ENCODE measurements at regions not wholly inside any gene's neighbourhood (a gene's known extent, or its start where the extent isn't known, plus 50 kb on each side); places are given as distances from the start of the nearest gene placed in this dataset.

DNA sequence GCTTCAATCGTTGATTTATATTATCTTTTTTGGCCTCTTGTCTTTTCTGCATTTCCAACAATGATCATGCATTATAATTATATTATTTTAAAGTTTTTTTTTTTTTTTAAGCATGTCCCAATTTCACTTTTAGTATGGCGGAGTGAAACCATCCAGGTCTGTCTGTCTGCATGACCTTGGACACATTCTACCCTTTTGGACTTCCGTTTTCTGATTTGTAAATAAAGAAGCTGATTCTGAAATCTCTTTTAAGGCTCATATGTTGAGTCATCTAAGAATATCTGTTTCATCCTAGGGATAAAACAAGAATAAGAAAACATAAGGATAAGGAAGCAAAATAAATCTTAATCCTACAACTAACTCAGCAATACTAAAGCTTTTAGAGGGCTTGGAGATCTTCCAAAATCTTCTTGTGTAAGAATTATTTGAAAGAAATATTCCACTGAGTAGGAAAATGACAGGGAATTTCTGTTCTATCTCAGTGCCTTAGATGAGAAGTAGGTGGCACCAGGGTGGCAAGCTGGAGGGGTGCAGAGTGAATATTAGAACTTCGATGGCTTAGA lies 195.7 kb upstream of the TOX3 start:
- 77 to 90% methylated on average over 4 of the region's 4 CpGs for WGBS, 2 donors

DNA sequence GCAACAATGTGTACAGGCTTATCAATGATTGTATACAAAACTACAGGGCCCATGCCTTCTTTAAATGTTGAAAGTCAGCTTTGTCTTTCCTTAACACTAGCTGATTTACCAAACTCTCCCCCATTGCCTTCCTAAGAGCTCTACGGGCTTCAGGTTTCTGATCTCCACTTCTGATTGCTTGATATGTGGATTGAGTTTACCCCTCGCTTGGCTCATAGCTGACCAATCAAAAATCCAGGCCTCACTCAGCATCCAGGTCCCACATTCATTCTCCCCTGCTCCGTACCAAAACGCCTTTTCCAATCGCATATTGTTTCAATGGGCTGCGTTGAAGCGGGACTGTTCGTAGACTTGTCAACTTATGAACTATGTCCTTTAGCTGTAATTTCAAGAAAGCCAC lies 195.1 kb upstream of the TOX3 start:
- Histone ChIP-seq H3K27me3 (ENCODE audit: control insufficient read depth in 3 of 3, insufficient read depth in 3 of 3, low read length in 2 of 3) (peaks cover 0 to 2% (median 0%) of the 10 kb centered on the region in 3 donors), H3K9ac (ENCODE audit: insufficient read depth in 1 of 2, low read length in 2 of 2) (no peak overlapping the region), H3K27ac (ENCODE audit: low read depth in 1 of 2, low read length in 1 of 2) (no peak overlapping the region), H3K4me3 (no peak overlapping the region), H3K36me3 (ENCODE audit: control insufficient read depth in 4 of 4, insufficient read depth in 4 of 4, low read length in 4 of 4) (no peaks in the 10 kb centered on the region), H3K9me3 (ENCODE audit: control insufficient read depth in 4 of 4, insufficient read depth in 3 of 4, low read length in 3 of 4) (no peaks in the 10 kb centered on the region), H3K4me1 (ENCODE audit: control insufficient read depth in 5 of 5, insufficient read depth in 5 of 5, low read length in 5 of 5) (peaks cover 0 to 3% (median 0%) of the 10 kb centered on the region in 5 donors)
- ATAC-seq (ENCODE audit: insufficient read depth, low FRiP score) (no peak), DNase-seq (no peak)
- WGBS, 2 donors, result 91 to 92% methylated on average over 8 of the region's 8 CpGs
- TF ChIP-seq, protein P1, sequence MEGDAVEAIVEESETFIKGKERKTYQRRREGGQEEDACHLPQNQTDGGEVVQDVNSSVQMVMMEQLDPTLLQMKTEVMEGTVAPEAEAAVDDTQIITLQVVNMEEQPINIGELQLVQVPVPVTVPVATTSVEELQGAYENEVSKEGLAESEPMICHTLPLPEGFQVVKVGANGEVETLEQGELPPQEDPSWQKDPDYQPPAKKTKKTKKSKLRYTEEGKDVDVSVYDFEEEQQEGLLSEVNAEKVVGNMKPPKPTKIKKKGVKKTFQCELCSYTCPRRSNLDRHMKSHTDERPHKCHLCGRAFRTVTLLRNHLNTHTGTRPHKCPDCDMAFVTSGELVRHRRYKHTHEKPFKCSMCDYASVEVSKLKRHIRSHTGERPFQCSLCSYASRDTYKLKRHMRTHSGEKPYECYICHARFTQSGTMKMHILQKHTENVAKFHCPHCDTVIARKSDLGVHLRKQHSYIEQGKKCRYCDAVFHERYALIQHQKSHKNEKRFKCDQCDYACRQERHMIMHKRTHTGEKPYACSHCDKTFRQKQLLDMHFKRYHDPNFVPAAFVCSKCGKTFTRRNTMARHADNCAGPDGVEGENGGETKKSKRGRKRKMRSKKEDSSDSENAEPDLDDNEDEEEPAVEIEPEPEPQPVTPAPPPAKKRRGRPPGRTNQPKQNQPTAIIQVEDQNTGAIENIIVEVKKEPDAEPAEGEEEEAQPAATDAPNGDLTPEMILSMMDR (IDR thresholded peaks at IDR 0.05; ENCODE audit: control extremely low read depth, extremely low read depth), result no peak

More for the DNA sequence above, 195.7 kb upstream of the TOX3 start:
- peak in 1 of 3 donors; percentile 63 for DNase-seq
- no peak for ATAC-seq (ENCODE audit: insufficient read depth, low FRiP score)
- Histone ChIP-seq H3K9ac (ENCODE audit: insufficient read depth in 1 of 2, low read length in 2 of 2) (no peak overlapping the region), H3K27me3 (ENCODE audit: control insufficient read depth in 3 of 3, insufficient read depth in 3 of 3, low read length in 2 of 3) (peaks cover 0 to 2% (median 0%) of the 10 kb centered on the region in 3 donors), H3K9me3 (ENCODE audit: control insufficient read depth in 4 of 4, insufficient read depth in 3 of 4, low read length in 3 of 4) (no peaks in the 10 kb centered on the region), H3K4me3 (no peak overlapping the region), H3K4me1 (ENCODE audit: control insufficient read depth in 5 of 5, insufficient read depth in 5 of 5, low read length in 5 of 5) (peaks cover 0 to 3% (median 0%) of the 10 kb centered on the region in 5 donors), H3K27ac (ENCODE audit: low read depth in 1 of 2, low read length in 1 of 2) (no peak overlapping the region), H3K36me3 (ENCODE audit: control insufficient read depth in 4 of 4, insufficient read depth in 4 of 4, low read length in 4 of 4) (no peaks in the 10 kb centered on the region)
- TF ChIP-seq, protein P1 (IDR thresholded peaks at IDR 0.05; ENCODE audit: control extremely low read depth, extremely low read depth), result no peak

DNA sequence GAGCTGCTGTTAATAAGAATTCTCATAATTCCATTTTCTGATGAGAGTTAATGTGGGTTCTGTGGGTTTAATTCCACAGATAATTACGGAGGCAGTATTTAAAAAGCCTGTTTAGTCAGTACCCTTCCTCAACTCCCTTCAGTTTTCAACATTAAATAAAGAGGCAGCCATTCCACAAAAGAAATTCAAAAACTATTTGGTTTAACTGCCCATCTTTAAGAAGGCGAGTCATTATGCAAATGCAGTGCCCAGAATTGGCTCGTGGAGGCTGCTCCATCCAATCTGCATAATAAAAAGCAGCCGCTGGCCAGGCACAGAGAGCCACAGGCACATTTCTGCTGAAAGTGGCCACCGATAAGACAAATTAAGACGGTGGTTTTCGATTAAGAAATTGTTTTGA lies 194.4 kb upstream of the TOX3 start:
- 33 to 49% methylated on average over 7 of the region's 7 CpGs for WGBS, 2 donors
- TF ChIP-seq, protein P1 (IDR thresholded peaks at IDR 0.05; ENCODE audit: control extremely low read depth, extremely low read depth), result no peak

DNA sequence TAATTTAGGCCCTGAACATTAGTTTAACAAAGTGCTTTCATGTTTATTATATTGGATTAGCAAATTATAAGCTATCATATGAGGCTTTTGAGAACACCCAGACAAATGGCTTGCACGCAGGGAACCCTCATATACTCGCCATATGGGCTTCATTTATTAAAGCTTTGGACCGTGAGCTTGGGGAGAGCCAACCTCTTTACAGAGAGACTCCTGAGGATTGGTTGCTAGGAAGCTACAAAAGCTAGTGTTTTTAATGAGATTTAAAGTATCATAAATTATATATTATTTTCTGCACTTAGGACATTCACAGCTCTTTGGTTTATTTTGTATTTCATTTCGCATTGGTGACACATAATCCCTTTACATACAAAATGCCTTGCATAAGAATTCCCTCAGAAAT lies 193.8 kb upstream of the TOX3 start:
- ATAC-seq (ENCODE audit: insufficient read depth, low FRiP score) (no peak), DNase-seq (no peak)
- TF ChIP-seq, protein P1 (IDR thresholded peaks at IDR 0.05; ENCODE audit: control extremely low read depth, extremely low read depth), result no peak
- Histone ChIP-seq H3K4me3 (no peak overlapping the region), H3K9me3 (ENCODE audit: control insufficient read depth in 4 of 4, insufficient read depth in 3 of 4, low read length in 3 of 4) (no peaks in the 10 kb centered on the region), H3K4me1 (ENCODE audit: control insufficient read depth in 5 of 5, insufficient read depth in 5 of 5, low read length in 5 of 5) (peaks cover 0 to 3% (median 0%) of the 10 kb centered on the region in 5 donors), H3K36me3 (ENCODE audit: control insufficient read depth in 4 of 4, insufficient read depth in 4 of 4, low read length in 4 of 4) (no peaks in the 10 kb centered on the region), H3K27ac (ENCODE audit: low read depth in 1 of 2, low read length in 1 of 2) (no peak overlapping the region), H3K27me3 (ENCODE audit: control insufficient read depth in 3 of 3, insufficient read depth in 3 of 3, low read length in 2 of 3) (no peaks in the 10 kb centered on the region), H3K9ac (ENCODE audit: insufficient read depth in 1 of 2, low read length in 2 of 2) (no peak overlapping the region)
- 87 to 88% methylated on average over 4 of the region's 4 CpGs for WGBS, 2 donors

More for the DNA sequence above, 194.4 kb upstream of the TOX3 start:
- DNase-seq (no peak), ATAC-seq (ENCODE audit: insufficient read depth, low FRiP score) (no peak)
- Histone ChIP-seq H3K9ac (ENCODE audit: insufficient read depth in 1 of 2, low read length in 2 of 2) (no peak overlapping the region), H3K9me3 (ENCODE audit: control insufficient read depth in 4 of 4, insufficient read depth in 3 of 4, low read length in 3 of 4) (no peaks in the 10 kb centered on the region), H3K4me3 (no peak overlapping the region), H3K36me3 (ENCODE audit: control insufficient read depth in 4 of 4, insufficient read depth in 4 of 4, low read length in 4 of 4) (no peaks in the 10 kb centered on the region), H3K4me1 (ENCODE audit: control insufficient read depth in 5 of 5, insufficient read depth in 5 of 5, low read length in 5 of 5) (peaks cover 0 to 3% (median 0%) of the 10 kb centered on the region in 5 donors), H3K27me3 (ENCODE audit: control insufficient read depth in 3 of 3, insufficient read depth in 3 of 3, low read length in 2 of 3) (peaks cover 0 to 2% (median 0%) of the 10 kb centered on the region in 3 donors), H3K27ac (ENCODE audit: low read depth in 1 of 2, low read length in 1 of 2) (no peak overlapping the region)
